PC-3 (cell line): ENCODE measurements at regions not wholly inside any gene's neighbourhood (a gene's known extent, or its start where the extent isn't known, plus 50 kb on each side); places are given as distances from the start of the nearest gene placed in this dataset.

Experiments
- EZH2 ChIP-seq: fragments of 300-600 bp; sonication (generic); IDR thresholded peaks from one replicate; pipeline ENCODE4 v1.6.1; 2017; ENCODE audit warnings: antibody characterized with exemption, mild to moderate bottlenecking, low read length; ENCODE audit not compliant: unreplicated experiment
- TF ChIP-seq, protein P1 (sequence below): fragments of 300-600 bp; sonication (generic); conservative IDR thresholded peaks from 2 replicates; pipeline ENCODE4 v1.5.1; 2017; ENCODE audit warnings: antibody characterized with exemption, low read depth, mild to moderate bottlenecking, low read length

- TF ChIP-seq, protein P1, sequence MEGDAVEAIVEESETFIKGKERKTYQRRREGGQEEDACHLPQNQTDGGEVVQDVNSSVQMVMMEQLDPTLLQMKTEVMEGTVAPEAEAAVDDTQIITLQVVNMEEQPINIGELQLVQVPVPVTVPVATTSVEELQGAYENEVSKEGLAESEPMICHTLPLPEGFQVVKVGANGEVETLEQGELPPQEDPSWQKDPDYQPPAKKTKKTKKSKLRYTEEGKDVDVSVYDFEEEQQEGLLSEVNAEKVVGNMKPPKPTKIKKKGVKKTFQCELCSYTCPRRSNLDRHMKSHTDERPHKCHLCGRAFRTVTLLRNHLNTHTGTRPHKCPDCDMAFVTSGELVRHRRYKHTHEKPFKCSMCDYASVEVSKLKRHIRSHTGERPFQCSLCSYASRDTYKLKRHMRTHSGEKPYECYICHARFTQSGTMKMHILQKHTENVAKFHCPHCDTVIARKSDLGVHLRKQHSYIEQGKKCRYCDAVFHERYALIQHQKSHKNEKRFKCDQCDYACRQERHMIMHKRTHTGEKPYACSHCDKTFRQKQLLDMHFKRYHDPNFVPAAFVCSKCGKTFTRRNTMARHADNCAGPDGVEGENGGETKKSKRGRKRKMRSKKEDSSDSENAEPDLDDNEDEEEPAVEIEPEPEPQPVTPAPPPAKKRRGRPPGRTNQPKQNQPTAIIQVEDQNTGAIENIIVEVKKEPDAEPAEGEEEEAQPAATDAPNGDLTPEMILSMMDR = no peak
- TF ChIP-seq EZH2 = no peak
These were observed 416.9 kb downstream of the PTPRU start for GRCh38 chr1:29653034-29653810.
